ENCODE measurements at regions not wholly inside any gene's neighbourhood (a gene's known extent, or its start where the extent isn't known, plus 50 kb on each side); places are given as distances from the start of the nearest gene placed in this dataset.

DNA sequence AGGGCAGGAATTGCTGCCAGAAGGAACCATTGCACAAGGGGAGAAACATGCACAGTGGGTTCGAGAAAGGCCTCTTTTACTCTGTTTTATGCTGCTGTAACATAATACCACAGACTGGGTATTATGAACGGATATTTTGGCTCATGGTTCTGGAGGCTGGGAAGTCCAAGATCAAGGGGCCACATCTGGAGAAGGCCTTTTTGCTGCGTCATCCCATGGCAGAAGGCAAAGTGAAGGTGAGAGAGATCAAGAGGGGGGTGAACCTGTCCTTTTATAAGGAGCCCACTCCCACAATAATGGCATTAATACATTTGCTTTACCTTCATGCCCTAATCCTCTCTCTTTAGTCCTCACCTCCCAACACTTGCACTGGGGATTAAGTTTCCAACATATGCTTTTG lies 136.9 kb upstream of the ALDH1B1 start:
- Mint-ChIP-seq H3K4me1 (0 out of 3 replicates have a peak, but pooled peaks cover 4% of the 10 kb centered on the region), H3K36me3 (ENCODE audit: low read depth) (no peaks in the 10 kb centered on the region), H3K4me3 (no peak overlapping the region), H3K9me3 (no peaks in the 10 kb centered on the region; the same call in 2 of the 3 replicates), H3K27ac (no peak overlapping the region), H3K27me3 (ENCODE audit: insufficient read depth, low read depth, poor library complexity) (no peaks in the 10 kb centered on the region)
- H3K4me2 ChIP-seq, result no peak overlapping the region
- H2AFZ ChIP-seq, result no peak overlapping the region
- DNase-seq (ENCODE audit: low spot score) (no peak), ATAC-seq (no peak)
- H4K20me1 ChIP-seq (replicated peaks; ENCODE audit: insufficient read depth), result no peaks in the 10 kb centered on the region
- H3K4me3 ChIP-seq, result no peak overlapping the region
- H3K79me2 ChIP-seq (replicated peaks; ENCODE audit: insufficient read depth), result no peaks in the 10 kb centered on the region
- H3K4me1 ChIP-seq (ENCODE audit: insufficient read depth), result no peaks in the 10 kb centered on the region
- H3F3A ChIP-seq (replicated peaks; ENCODE audit: low read depth), result no peaks in the 10 kb centered on the region
- H3K36me3 ChIP-seq (ENCODE audit: insufficient read depth), result no peaks in the 10 kb centered on the region
- H3K9me2 ChIP-seq (ENCODE audit: insufficient read depth), result no peaks in the 10 kb centered on the region
- no peaks in the 10 kb centered on the region; the same call in 1 of the 2 replicates for H3K27me3 ChIP-seq (ENCODE audit: insufficient read depth)
- no peak for TF ChIP-seq ZNF331 (CRISPR knock-in tag; IDR thresholded peaks at IDR 0.05; ENCODE audit: low read depth)
- no peak overlapping the region for H3K27ac ChIP-seq (ENCODE audit: low read depth)

GRCh38 chr9:38254756-38255155 lies 137.7 kb upstream of the ALDH1B1 start:
- no peak overlapping the region for H3K27ac Mint-ChIP-seq
- Histone ChIP-seq H3K4me3 (no peak overlapping the region), H3K36me3 (ENCODE audit: insufficient read depth) (no peaks in the 10 kb centered on the region), H3K9me2 (ENCODE audit: insufficient read depth) (no peaks in the 10 kb centered on the region), H3K27me3 (ENCODE audit: insufficient read depth) (no peaks in the 10 kb centered on the region; the same call in 1 of the 2 replicates), H4K20me1 (replicated peaks; ENCODE audit: insufficient read depth) (no peaks in the 10 kb centered on the region), H3K27ac (ENCODE audit: low read depth) (no peak overlapping the region), H2AFZ (no peak overlapping the region), H3F3A (replicated peaks; ENCODE audit: low read depth) (no peaks in the 10 kb centered on the region), H3K4me2 (no peak overlapping the region), H3K79me2 (replicated peaks; ENCODE audit: insufficient read depth) (no peaks in the 10 kb centered on the region), H3K4me1 (ENCODE audit: insufficient read depth) (no peaks in the 10 kb centered on the region)
- no peaks in the 10 kb centered on the region for H3K36me3 Mint-ChIP-seq (ENCODE audit: low read depth)
- H3K4me1 Mint-ChIP-seq, result 0 out of 3 replicates have a peak, but pooled peaks cover 4% of the 10 kb centered on the region
- ATAC-seq (no peak), DNase-seq (ENCODE audit: low spot score) (no peak)
- H3K27me3 Mint-ChIP-seq (ENCODE audit: insufficient read depth, low read depth, poor library complexity), result no peaks in the 10 kb centered on the region
- H3K9me3 Mint-ChIP-seq, result no peaks in the 10 kb centered on the region; the same call in 2 of the 3 replicates
- no peak overlapping the region for H3K4me3 Mint-ChIP-seq
- TF ChIP-seq, protein P1, sequence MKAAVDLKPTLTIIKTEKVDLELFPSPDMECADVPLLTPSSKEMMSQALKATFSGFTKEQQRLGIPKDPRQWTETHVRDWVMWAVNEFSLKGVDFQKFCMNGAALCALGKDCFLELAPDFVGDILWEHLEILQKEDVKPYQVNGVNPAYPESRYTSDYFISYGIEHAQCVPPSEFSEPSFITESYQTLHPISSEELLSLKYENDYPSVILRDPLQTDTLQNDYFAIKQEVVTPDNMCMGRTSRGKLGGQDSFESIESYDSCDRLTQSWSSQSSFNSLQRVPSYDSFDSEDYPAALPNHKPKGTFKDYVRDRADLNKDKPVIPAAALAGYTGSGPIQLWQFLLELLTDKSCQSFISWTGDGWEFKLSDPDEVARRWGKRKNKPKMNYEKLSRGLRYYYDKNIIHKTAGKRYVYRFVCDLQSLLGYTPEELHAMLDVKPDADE (IDR thresholded peaks at IDR 0.05), result no peak
- TF ChIP-seq, protein P2, sequence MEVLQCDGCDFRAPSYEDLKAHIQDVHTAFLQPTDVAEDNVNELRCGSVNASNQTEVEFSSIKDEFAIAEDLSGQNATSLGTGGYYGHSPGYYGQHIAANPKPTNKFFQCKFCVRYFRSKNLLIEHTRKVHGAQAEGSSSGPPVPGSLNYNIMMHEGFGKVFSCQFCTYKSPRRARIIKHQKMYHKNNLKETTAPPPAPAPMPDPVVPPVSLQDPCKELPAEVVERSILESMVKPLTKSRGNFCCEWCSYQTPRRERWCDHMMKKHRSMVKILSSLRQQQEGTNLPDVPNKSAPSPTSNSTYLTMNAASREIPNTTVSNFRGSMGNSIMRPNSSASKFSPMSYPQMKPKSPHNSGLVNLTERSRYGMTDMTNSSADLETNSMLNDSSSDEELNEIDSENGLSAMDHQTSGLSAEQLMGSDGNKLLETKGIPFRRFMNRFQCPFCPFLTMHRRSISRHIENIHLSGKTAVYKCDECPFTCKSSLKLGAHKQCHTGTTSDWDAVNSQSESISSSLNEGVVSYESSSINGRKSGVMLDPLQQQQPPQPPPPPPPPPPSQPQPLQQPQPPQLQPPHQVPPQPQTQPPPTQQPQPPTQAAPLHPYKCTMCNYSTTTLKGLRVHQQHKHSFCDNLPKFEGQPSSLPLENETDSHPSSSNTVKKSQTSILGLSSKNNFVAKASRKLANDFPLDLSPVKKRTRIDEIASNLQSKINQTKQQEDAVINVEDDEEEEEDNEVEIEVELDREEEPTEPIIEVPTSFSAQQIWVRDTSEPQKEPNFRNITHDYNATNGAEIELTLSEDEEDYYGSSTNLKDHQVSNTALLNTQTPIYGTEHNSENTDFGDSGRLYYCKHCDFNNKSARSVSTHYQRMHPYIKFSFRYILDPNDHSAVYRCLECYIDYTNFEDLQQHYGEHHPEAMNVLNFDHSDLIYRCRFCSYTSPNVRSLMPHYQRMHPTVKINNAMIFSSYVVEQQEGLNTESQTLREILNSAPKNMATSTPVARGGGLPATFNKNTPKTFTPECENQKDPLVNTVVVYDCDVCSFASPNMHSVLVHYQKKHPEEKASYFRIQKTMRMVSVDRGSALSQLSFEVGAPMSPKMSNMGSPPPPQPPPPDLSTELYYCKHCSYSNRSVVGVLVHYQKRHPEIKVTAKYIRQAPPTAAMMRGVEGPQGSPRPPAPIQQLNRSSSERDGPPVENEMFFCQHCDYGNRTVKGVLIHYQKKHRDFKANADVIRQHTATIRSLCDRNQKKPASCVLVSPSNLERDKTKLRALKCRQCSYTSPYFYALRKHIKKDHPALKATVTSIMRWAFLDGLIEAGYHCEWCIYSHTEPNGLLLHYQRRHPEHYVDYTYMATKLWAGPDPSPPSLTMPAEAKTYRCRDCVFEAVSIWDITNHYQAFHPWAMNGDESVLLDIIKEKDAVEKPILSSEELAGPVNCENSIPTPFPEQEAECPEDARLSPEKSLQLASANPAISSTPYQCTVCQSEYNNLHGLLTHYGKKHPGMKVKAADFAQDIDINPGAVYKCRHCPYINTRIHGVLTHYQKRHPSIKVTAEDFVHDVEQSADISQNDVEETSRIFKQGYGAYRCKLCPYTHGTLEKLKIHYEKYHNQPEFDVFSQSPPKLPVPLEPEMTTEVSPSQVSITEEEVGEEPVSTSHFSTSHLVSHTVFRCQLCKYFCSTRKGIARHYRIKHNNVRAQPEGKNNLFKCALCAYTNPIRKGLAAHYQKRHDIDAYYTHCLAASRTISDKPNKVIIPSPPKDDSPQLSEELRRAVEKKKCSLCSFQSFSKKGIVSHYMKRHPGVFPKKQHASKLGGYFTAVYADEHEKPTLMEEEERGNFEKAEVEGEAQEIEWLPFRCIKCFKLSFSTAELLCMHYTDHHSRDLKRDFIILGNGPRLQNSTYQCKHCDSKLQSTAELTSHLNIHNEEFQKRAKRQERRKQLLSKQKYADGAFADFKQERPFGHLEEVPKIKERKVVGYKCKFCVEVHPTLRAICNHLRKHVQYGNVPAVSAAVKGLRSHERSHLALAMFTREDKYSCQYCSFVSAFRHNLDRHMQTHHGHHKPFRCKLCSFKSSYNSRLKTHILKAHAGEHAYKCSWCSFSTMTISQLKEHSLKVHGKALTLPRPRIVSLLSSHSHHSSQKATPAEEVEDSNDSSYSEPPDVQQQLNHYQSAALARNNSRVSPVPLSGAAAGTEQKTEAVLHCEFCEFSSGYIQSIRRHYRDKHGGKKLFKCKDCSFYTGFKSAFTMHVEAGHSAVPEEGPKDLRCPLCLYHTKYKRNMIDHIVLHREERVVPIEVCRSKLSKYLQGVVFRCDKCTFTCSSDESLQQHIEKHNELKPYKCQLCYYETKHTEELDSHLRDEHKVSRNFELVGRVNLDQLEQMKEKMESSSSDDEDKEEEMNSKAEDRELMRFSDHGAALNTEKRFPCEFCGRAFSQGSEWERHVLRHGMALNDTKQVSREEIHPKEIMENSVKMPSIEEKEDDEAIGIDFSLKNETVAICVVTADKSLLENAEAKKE (CRISPR knock-in tag; IDR thresholded peaks at IDR 0.05), result no peak
- TF ChIP-seq ZNF331 (CRISPR knock-in tag; IDR thresholded peaks at IDR 0.05; ENCODE audit: low read depth), result no peak
- no peak for TF ChIP-seq CTCF (conservative IDR thresholded peaks at IDR 0.05; ENCODE audit: low read depth in 2 of 2)
- no peak for TF ChIP-seq POLR2AphosphoS5 (IDR thresholded peaks at IDR 0.05; ENCODE audit: low read depth)
- TF ChIP-seq ZNF114 (CRISPR knock-in tag; IDR thresholded peaks at IDR 0.05), result no peak

All from GM23338 (cell line).